Right ventricle myocardium inferior (tissue), 1 donor: ENCODE measurements at regions not wholly inside any gene's neighbourhood (a gene's known extent, or its start where the extent isn't known, plus 50 kb on each side); places are given as distances from the start of the nearest gene placed in this dataset.
"Not testable (repeated sequence)": the region's sequence is repeated elsewhere in the genome, so short reads cannot be mapped to it uniquely, and the experiment has no call there.

ENCODE experiments used
- ATAC-seq: fragments of 200-7000 bp; cut with Tn5 transposase; one replicate; pipeline ENCODE4 v1.9.1; 2020; ENCODE audit warnings: mild to moderate bottlenecking, moderate library complexity
- DNase-seq: peaks from one replicate; pipeline ENCODE4 v3.0.0; 2021; ENCODE audit errors: missing footprints
- intact Hi-C: fragments of 100-400 bp; cut with DNase I; formaldehyde crosslinking; loops from one replicate; pipeline ENCODE4 v1.11.0; 2022
- donor health status: DM: no; HTN: yes; CAD: no; lungs with severe emphysema.

DNA sequence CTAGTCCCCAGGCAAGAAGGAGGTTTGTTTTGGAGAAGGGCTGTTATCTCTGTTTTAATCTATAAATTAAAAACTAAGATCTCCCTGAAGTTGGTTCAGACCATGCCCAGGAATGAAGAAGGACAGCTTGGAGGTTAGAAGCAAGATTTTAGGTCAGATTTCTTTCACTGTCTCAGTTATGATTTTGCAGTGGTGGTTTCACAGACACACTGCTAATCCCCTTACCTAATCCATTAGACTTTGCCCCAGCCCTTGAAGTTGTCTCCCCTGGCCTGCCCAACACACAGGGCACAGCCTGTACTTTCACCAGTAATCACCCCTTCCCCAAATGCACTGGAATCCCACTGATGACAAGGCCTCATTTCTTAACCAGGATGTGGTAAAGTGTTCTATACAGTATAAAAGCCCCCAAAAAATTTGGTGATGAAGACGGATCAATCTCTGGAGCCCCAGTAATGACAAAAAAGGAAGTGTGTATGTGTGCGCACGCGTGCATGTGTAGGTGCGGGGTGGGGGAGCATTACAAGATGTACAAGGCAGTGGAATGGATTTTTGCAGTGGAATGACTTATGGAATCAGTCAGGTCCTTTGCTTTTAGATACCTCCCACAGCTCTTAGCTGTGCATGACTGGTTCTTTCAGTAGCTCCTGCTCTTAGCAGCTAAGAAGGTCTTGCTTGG, 73.1 kb upstream of the TERB2 start:
- ATAC-seq = no peak

DNA sequence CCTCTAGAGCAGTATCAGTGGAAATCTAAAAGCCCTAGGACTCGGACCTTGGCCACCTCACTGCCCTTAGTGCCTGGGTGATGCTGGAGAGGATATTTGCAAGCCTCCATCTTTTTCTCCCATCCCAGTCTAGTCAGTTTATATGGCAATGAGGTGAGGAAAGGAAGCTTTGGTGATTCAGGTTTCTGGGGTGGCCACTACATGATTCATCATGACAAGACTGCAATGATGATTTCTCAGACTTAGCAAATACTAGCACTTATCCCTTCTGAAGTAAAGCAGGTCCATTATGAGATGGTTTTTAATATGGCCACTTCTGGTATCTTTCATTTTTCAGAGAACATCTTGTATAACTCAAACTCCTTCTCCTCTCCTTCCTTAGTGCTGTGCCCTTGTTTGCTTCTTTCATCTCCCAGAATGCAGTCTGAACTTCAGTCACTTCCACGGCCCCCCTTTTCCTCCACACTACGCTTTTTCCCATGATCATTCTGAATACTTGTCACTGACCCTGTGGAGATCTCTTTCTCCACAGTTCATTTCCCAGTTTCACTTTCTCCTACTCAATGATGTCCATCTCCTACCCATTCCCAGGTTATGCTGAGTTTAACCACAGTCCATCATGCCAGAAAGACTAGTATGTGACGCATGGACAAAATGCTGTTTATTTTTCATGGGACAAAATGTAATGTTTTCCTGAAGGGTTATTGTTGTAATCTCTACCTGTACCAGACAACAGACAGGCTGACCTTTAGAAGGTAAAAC, 57.4 kb upstream of the TERB2 start:
- intact Hi-C loops, DNase-seq, ATAC-seq: not testable (repeated sequence)

More for the DNA sequence above, 73.1 kb upstream of the TERB2 start:
- DNase-seq = no peak
- intact Hi-C loops = no loop called here

DNA sequence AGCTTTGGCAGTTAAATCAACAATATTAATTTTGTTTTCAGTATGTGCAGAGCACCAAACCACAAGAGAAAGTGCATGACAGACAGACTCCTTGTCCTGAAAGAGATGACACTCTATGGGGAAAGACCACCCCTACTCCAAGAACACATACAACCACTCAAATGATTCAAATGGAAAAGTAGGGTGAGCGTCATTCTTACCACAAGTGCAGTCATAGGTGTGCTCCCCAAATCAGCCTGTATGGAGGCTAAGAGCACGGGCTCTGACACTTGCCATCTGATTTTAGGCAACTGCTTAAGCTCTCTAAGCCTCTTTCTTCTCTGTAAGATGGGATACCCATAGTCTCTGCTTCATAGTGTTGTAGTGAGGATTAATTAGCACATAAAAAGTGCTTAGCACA, 56.7 kb upstream of the TERB2 start:
- intact Hi-C loops, DNase-seq, ATAC-seq: not testable (repeated sequence)

DNA sequence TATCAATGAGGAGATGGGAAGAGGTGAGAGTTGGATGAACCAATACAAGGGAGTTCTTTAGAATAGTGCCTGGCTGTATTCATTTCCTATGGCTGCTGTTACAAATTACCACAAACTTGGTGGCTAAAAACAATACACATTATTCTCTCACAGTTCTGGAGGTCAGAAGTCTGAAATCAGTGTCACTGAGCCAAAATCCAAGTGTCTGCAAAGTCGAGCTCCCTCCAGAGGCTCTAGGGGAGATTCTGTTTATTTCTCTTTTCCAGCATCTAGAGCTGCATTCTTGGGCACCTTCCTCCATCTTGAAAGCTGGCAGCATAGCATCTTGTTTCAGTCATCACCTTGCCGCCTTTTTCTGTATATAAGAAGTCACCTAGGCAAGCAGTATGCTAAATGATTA, 55.7 kb upstream of the TERB2 start:
- intact Hi-C loops, DNase-seq, ATAC-seq: not testable (repeated sequence)

DNA sequence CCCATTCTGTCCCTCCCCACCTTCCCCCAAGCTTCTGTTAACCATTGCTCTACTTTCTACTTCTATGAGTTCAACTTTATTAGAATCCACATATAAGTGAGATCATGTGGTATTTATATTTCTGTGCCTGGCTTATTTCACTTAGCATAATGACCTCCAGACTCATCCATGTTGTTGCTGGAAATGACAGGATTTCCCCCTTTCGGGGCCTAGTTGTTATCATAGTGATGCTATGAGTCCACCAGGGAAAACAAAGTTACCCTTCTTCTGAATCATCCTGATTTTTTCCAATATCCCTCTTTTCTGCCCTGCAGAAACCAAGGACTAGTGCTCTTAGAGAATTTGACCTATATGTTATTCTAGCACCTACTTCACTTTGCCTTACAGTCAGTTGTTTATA, 53.2 kb upstream of the TERB2 start:
- DNase-seq, ATAC-seq, intact Hi-C loops: not testable (repeated sequence)

DNA sequence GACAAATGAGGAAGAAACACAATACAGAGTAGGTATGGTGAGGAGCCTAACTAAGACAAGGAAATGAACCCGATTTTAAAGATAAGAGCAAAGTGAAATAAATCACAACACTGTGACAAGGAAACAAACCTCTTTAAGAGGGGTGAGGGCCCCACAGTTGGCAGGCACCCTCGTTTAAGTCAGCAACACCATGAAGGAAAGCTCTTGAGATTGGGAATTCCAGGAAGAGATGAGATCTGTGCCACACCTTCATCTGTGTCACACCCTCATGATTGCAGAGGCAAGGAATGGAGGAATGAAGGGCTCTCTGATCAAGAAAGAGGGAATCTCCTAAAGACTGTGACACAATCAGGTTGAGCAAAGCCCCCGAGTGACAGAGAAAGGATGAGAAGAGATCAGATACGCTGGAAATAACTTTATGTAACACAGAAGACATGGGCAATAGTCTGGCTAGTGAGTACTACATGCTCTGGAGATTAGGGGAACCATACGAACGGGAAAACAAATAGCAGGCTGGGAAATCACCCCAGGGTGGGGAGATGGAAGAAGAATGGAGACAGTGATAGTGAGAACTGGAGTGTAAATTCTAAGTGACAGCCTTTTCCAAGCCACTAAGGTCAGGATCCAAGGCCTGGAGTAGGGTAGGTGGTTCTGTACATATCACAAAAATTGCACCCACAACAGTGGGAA, 51.7 kb upstream of the TERB2 start:
- ATAC-seq, DNase-seq, intact Hi-C loops: not testable (repeated sequence)
